ENCODE measurements at regions not wholly inside any gene's neighbourhood (a gene's known extent, or its start where the extent isn't known, plus 50 kb on each side); places are given as distances from the start of the nearest gene placed in this dataset.

- CTCF ChIA-PET, result no interaction called here
- POLR2A ChIA-PET, result no interaction called here
- no peak overlapping the region for H3K4me3 ChIP-seq (ENCODE audit: low read depth, low read length)
- no peak overlapping the region for H3K27ac ChIP-seq (ENCODE audit: extremely low read depth, low read depth, low read length)
- no peaks in the 10 kb centered on the region for H3K9me3 ChIP-seq (ENCODE audit: control insufficient read depth, insufficient read depth, low read depth, low read length)
- H3K4me1 ChIP-seq (ENCODE audit: control insufficient read depth, insufficient read depth, low read length), result no peaks in the 10 kb centered on the region
- no peaks in the 10 kb centered on the region for H3K36me3 ChIP-seq (ENCODE audit: control insufficient read depth in 2 of 2, insufficient read depth in 1 of 2, low read length in 2 of 2)
- TF ChIP-seq ZNF274 (IDR thresholded peaks at IDR 0.05; ENCODE audit: low read length), result no peak
- no peak for TF ChIP-seq ZNF274 (tag by site-specific recombination; IDR thresholded peaks at IDR 0.05; ENCODE audit: borderline replicate concordance)
- TF ChIP-seq ZFP3 (tag by site-specific recombination; IDR thresholded peaks at IDR 0.05; ENCODE audit: low read depth), result no peak
- no peak for TF ChIP-seq ZNF510 (tag by site-specific recombination; IDR thresholded peaks at IDR 0.05; ENCODE audit: insufficient replicate concordance)
- TF ChIP-seq BCL11B (tag by site-specific recombination; IDR thresholded peaks at IDR 0.05; ENCODE audit: low read depth), result no peak
Observed at GRCh38 chr5:169356811-169357210, 55.9 kb upstream of the SLIT3 start.

GRCh38 chr5:169356181-169356580 is 55.2 kb upstream of the SLIT3 start:
- no peak overlapping the region for H3K27ac ChIP-seq (ENCODE audit: extremely low read depth, low read depth, low read length)
- ChIA-PET CTCF (no interaction called here), POLR2A (no interaction called here)
- H3K9me3 ChIP-seq (ENCODE audit: control insufficient read depth, insufficient read depth, low read depth, low read length), result no peaks in the 10 kb centered on the region
- no peaks in the 10 kb centered on the region for H3K4me1 ChIP-seq (ENCODE audit: control insufficient read depth, insufficient read depth, low read length)
- no peaks in the 10 kb centered on the region for H3K36me3 ChIP-seq (ENCODE audit: control insufficient read depth in 2 of 2, insufficient read depth in 1 of 2, low read length in 2 of 2)
- no peak for TF ChIP-seq ZNF529 (tag by site-specific recombination; IDR thresholded peaks at IDR 0.05; ENCODE audit: insufficient replicate concordance)
- no peak for TF ChIP-seq OSR2 (tag by site-specific recombination; IDR thresholded peaks at IDR 0.05)
- H3K4me3 ChIP-seq (ENCODE audit: low read depth, low read length), result no peak overlapping the region

- Histone ChIP-seq H3K36me3 (ENCODE audit: control insufficient read depth in 2 of 2, insufficient read depth in 1 of 2, low read length in 2 of 2) (no peaks in the 10 kb centered on the region), H3K27ac (ENCODE audit: extremely low read depth, low read depth, low read length) (no peak overlapping the region), H3K4me3 (ENCODE audit: low read depth, low read length) (no peak overlapping the region), H3K4me1 (ENCODE audit: control insufficient read depth, insufficient read depth, low read length) (no peaks in the 10 kb centered on the region), H3K9me3 (ENCODE audit: control insufficient read depth, insufficient read depth, low read depth, low read length) (no peaks in the 10 kb centered on the region)
- ChIA-PET POLR2A (no interaction called here), CTCF (no interaction called here)
- TF ChIP-seq FEZF1 (tag by site-specific recombination; IDR thresholded peaks at IDR 0.05) (no peak), ZNF560 (tag by site-specific recombination; IDR thresholded peaks at IDR 0.05; ENCODE audit: borderline replicate concordance) (no peak), ZNF148 (tag by site-specific recombination; IDR thresholded peaks at IDR 0.05; ENCODE audit: borderline replicate concordance) (no peak), ZNF670 (tag by site-specific recombination; IDR thresholded peaks at IDR 0.05; ENCODE audit: low read depth) (no peak)
Observed at GRCh38 chr5:169354921-169355320, 54.0 kb upstream of the SLIT3 start.

- no peak for TF ChIP-seq ZFHX2 (tag by site-specific recombination; conservative IDR thresholded peaks at IDR 0.05)
- TF ChIP-seq ZSCAN4 (tag by site-specific recombination; IDR thresholded peaks at IDR 0.05), result no peak
- no peak for TF ChIP-seq ZNF398 (tag by site-specific recombination; IDR thresholded peaks at IDR 0.05)
- TF ChIP-seq ZNF692 (tag by site-specific recombination; IDR thresholded peaks at IDR 0.05), result no peak
- TF ChIP-seq ZNF433 (tag by site-specific recombination; IDR thresholded peaks at IDR 0.05; ENCODE audit: low read depth), result no peak
- TF ChIP-seq TSHZ1 (tag by site-specific recombination; IDR thresholded peaks at IDR 0.05; ENCODE audit: borderline replicate concordance), result no peak
- Histone ChIP-seq H3K4me3 (ENCODE audit: low read depth, low read length) (no peak overlapping the region), H3K27ac (ENCODE audit: extremely low read depth, low read depth, low read length) (no peak overlapping the region), H3K9me3 (ENCODE audit: control insufficient read depth, insufficient read depth, low read depth, low read length) (no peaks in the 10 kb centered on the region), H3K36me3 (ENCODE audit: control insufficient read depth in 2 of 2, insufficient read depth in 1 of 2, low read length in 2 of 2) (no peaks in the 10 kb centered on the region), H3K4me1 (ENCODE audit: control insufficient read depth, insufficient read depth, low read length) (no peaks in the 10 kb centered on the region)
- CTCF ChIA-PET, result no interaction called here
- POLR2A ChIA-PET, result no interaction called here
Observed at GRCh38 chr5:169354263-169354662, 53.3 kb upstream of the SLIT3 start.

Data from HEK293 (cell line).